ENCODE measurements at regions not wholly inside any gene's neighbourhood (a gene's known extent, or its start where the extent isn't known, plus 50 kb on each side); places are given as distances from the start of the nearest gene placed in this dataset.

DNA sequence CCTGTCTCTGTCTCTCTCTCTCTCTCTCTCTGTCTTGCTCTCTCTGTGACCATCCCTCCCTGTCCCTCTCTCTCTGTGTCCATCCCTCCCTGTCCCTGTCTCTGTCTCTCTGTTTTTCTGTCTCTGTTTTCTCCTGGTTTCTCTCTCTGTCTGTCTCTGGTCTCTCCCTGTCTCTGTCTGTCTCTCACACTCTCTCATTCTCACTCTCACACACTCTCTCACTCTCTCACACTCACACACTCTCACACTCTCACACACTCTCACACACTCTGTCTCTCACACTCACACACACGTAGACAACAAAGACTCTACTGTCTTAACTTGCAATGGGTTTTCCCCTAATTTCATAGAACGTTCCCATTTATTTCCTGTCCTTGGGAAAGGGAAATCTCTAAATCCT, 299.5 kb downstream of the FOXL1 start:
- no peak for DNase-seq (ENCODE audit: low read depth, low spot score)
- TF ChIP-seq YY1 (IDR thresholded peaks at IDR 0.05; ENCODE audit: insufficient read depth, insufficient read length) (no peak), ZNF274 (IDR thresholded peaks at IDR 0.05; ENCODE audit: low read depth, low read length) (no peak), SUZ12 (IDR thresholded peaks at IDR 0.05; ENCODE audit: extremely low read depth, insufficient read depth, insufficient read length) (no peak)

GRCh38 chr16:86878236-86879080, 300.1 kb downstream of the FOXL1 start:
- Histone ChIP-seq H3K9me3 (ENCODE audit: insufficient read depth, low read length) (peaks cover 19% of the 10 kb centered on the region), H3K27me3 (ENCODE audit: insufficient read depth, insufficient read length) (peaks cover 8% of the 10 kb centered on the region), H3K9ac (ENCODE audit: insufficient read length, low read depth) (peak overlapping the region; percentile 17), H3K36me3 (ENCODE audit: insufficient read depth, insufficient read length, low read length) (no peaks in the 10 kb centered on the region), H3K4me3 (ENCODE audit: insufficient read length, low read depth) (no peak overlapping the region), H3K4me1 (ENCODE audit: insufficient read depth, insufficient read length) (no peaks in the 10 kb centered on the region)
- DNase-seq (ENCODE audit: low read depth, low spot score): no peak
- no peak for TF ChIP-seq YY1 (IDR thresholded peaks at IDR 0.05; ENCODE audit: insufficient read depth, insufficient read length)
- no peak for TF ChIP-seq SUZ12 (IDR thresholded peaks at IDR 0.05; ENCODE audit: extremely low read depth, insufficient read depth, insufficient read length)
- TF ChIP-seq ZNF274 (IDR thresholded peaks at IDR 0.05; ENCODE audit: low read depth, low read length): no peak

More for the DNA sequence above, 299.5 kb downstream of the FOXL1 start:
- no peak overlapping the region for H3K9ac ChIP-seq (ENCODE audit: insufficient read length, low read depth)
- no peaks in the 10 kb centered on the region for H3K36me3 ChIP-seq (ENCODE audit: insufficient read depth, insufficient read length, low read length)
- peaks cover 8% of the 10 kb centered on the region for H3K27me3 ChIP-seq (ENCODE audit: insufficient read depth, insufficient read length)
- H3K4me3 ChIP-seq (ENCODE audit: insufficient read length, low read depth): no peak overlapping the region
- H3K4me1 ChIP-seq (ENCODE audit: insufficient read depth, insufficient read length): no peaks in the 10 kb centered on the region
- peaks cover 19% of the 10 kb centered on the region for H3K9me3 ChIP-seq (ENCODE audit: insufficient read depth, low read length)

- H3K36me3 ChIP-seq (ENCODE audit: insufficient read depth, insufficient read length, low read length): no peaks in the 10 kb centered on the region
- H3K4me1 ChIP-seq (ENCODE audit: insufficient read depth, insufficient read length): no peaks in the 10 kb centered on the region
- DNase-seq (ENCODE audit: low read depth, low spot score): no peak
- no peak overlapping the region for H3K4me3 ChIP-seq (ENCODE audit: insufficient read length, low read depth)
- no peak overlapping the region for H3K9ac ChIP-seq (ENCODE audit: insufficient read length, low read depth)
- H3K9me3 ChIP-seq (ENCODE audit: insufficient read depth, low read length): peaks cover 16% of the 10 kb centered on the region; the same call in 1 of the 2 replicates
- no peak for TF ChIP-seq ZNF274 (IDR thresholded peaks at IDR 0.05; ENCODE audit: low read depth, low read length)
- peaks cover 8% of the 10 kb centered on the region for H3K27me3 ChIP-seq (ENCODE audit: insufficient read depth, insufficient read length)
Observed at GRCh38 chr16:86879268-86879667, 300.9 kb downstream of the FOXL1 start.

GRCh38 chr16:86880316-86881117, 302.2 kb downstream of the FOXL1 start:
- no peak overlapping the region for H3K9ac ChIP-seq (ENCODE audit: insufficient read length, low read depth)
- H3K4me1 ChIP-seq (ENCODE audit: insufficient read depth, insufficient read length): no peaks in the 10 kb centered on the region
- TF ChIP-seq YY1 (IDR thresholded peaks at IDR 0.05; ENCODE audit: insufficient read depth, insufficient read length): no peak
- no peak for TF ChIP-seq SUZ12 (IDR thresholded peaks at IDR 0.05; ENCODE audit: extremely low read depth, insufficient read depth, insufficient read length)
- TF ChIP-seq ZNF274 (IDR thresholded peaks at IDR 0.05; ENCODE audit: low read depth, low read length): no peak
- peaks cover 14% of the 10 kb centered on the region; the same call in 1 of the 2 replicates for H3K9me3 ChIP-seq (ENCODE audit: insufficient read depth, low read length)
- H3K27me3 ChIP-seq (ENCODE audit: insufficient read depth, insufficient read length): peaks cover 8% of the 10 kb centered on the region
- no peak for DNase-seq (ENCODE audit: low read depth, low spot score)
- H3K36me3 ChIP-seq (ENCODE audit: insufficient read depth, insufficient read length, low read length): no peaks in the 10 kb centered on the region
- H3K4me3 ChIP-seq (ENCODE audit: insufficient read length, low read depth): no peak overlapping the region

DNA sequence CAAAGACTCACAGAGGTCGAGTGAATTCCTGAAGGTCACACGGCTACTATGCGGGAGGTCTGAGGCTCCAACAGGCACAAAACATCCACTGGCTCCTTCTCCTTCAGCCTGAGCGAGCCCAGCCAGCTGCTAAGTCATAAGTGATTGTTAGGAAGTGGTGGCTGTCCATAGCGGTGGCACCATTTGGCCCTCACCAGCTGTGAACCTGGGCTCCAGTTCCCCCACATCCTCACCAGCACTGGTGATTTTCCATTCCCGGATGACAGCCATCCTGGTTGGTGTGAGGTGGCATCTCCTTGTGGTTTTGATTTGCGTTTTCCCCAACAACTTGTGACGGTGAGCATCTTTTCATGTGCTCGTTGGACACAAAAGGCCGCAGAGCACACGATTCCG, 302.8 kb downstream of the FOXL1 start:
- H3K4me3 ChIP-seq (ENCODE audit: insufficient read length, low read depth): no peak overlapping the region
- H3K27me3 ChIP-seq (ENCODE audit: insufficient read depth, insufficient read length): peaks cover 8% of the 10 kb centered on the region
- H3K4me1 ChIP-seq (ENCODE audit: insufficient read depth, insufficient read length): no peaks in the 10 kb centered on the region
- no peak overlapping the region for H3K9ac ChIP-seq (ENCODE audit: insufficient read length, low read depth)
- H3K9me3 ChIP-seq (ENCODE audit: insufficient read depth, low read length): peaks cover 11% of the 10 kb centered on the region; the same call in 1 of the 2 replicates
- DNase-seq (ENCODE audit: low read depth, low spot score): no peak
- TF ChIP-seq YY1 (IDR thresholded peaks at IDR 0.05; ENCODE audit: insufficient read depth, insufficient read length) (no peak), SUZ12 (IDR thresholded peaks at IDR 0.05; ENCODE audit: extremely low read depth, insufficient read depth, insufficient read length) (no peak), ZNF274 (IDR thresholded peaks at IDR 0.05; ENCODE audit: low read depth, low read length) (no peak)
- no peaks in the 10 kb centered on the region for H3K36me3 ChIP-seq (ENCODE audit: insufficient read depth, insufficient read length, low read length)

- TF ChIP-seq SUZ12 (IDR thresholded peaks at IDR 0.05; ENCODE audit: extremely low read depth, insufficient read depth, insufficient read length): no peak
- TF ChIP-seq YY1 (IDR thresholded peaks at IDR 0.05; ENCODE audit: insufficient read depth, insufficient read length): no peak
- TF ChIP-seq ZNF274 (IDR thresholded peaks at IDR 0.05; ENCODE audit: low read depth, low read length): no peak
- H3K9ac ChIP-seq (ENCODE audit: insufficient read length, low read depth): no peak overlapping the region
- H3K4me3 ChIP-seq (ENCODE audit: insufficient read length, low read depth): no peak overlapping the region
- DNase-seq (ENCODE audit: low read depth, low spot score): no peak
- H3K27me3 ChIP-seq (ENCODE audit: insufficient read depth, insufficient read length): peaks cover 8% of the 10 kb centered on the region
- H3K36me3 ChIP-seq (ENCODE audit: insufficient read depth, insufficient read length, low read length): no peaks in the 10 kb centered on the region
- no peaks in the 10 kb centered on the region for H3K4me1 ChIP-seq (ENCODE audit: insufficient read depth, insufficient read length)
- H3K9me3 ChIP-seq (ENCODE audit: insufficient read depth, low read length): peaks cover 11% of the 10 kb centered on the region; the same call in 1 of the 2 replicates
Observed at GRCh38 chr16:86881861-86882273, 303.5 kb downstream of the FOXL1 start.
